Stimulated activated CD4-positive, alpha-beta T cell treated with anti-CD3 and anti-CD28 coated beads, Interleukin-12 subunit alpha, Interleukin-12 subunit beta, amount 100 ng/mL, for 4 hours (primary cell): ENCODE measurements at regions not wholly inside any gene's neighbourhood (a gene's known extent, or its start where the extent isn't known, plus 50 kb on each side); places are given as distances from the start of the nearest gene placed in this dataset.
"Not testable (repeated sequence)": the region's sequence is repeated elsewhere in the genome, so short reads cannot be mapped to it uniquely, and the experiment has no call there.

ENCODE experiments used
- DNase-seq: peaks from one replicate; pipeline ENCODE4 v3.0.0-alpha.2; 2020

- DNase-seq = no peak
Observed at GRCh38 chr12:68984796-68985573, 52.0 kb upstream of the CPM start.

DNA sequence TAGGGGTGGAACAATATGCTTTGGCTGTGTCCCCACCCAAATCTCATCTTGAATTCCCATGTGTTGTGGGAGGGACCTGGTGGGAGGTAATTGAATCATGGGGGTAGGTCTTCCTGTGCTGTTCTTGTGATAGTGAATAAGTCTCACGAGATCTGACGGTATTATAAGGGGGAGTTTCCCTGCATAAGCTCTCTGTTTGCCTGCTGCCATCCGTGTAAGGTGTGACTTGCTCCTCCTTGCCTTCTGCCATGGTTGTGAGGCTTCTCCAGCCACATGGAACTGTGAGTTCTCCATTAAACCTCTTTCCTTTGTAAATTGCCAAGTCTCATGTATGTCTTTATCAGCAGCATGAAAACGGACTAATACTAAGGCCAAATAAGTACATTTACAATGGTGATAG is 64.6 kb upstream of the CPM start:
- DNase-seq = not testable (repeated sequence)

- DNase-seq = no peak
Observed at GRCh38 chr12:68998041-68998440, 65.1 kb upstream of the CPM start.

DNA sequence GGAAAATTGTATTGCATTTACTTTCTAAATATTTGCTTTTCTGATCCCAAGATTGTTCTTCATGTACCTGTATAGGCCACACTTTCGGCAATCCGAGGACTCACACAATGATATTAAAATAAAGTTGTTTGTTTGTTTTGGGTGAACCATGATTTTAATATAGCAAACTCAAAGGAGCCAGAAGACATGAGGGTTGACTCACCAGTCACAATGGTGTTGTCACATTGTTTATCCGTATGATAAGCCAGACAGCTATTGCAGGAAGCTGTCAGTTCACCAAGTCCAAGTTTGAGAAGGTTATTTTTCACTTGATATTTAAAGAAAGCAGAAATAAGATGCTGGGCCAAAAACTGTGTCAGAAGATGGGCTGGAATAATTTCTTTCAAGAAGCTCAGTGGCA is 67.1 kb upstream of the CPM start:
- no peak for DNase-seq

DNA sequence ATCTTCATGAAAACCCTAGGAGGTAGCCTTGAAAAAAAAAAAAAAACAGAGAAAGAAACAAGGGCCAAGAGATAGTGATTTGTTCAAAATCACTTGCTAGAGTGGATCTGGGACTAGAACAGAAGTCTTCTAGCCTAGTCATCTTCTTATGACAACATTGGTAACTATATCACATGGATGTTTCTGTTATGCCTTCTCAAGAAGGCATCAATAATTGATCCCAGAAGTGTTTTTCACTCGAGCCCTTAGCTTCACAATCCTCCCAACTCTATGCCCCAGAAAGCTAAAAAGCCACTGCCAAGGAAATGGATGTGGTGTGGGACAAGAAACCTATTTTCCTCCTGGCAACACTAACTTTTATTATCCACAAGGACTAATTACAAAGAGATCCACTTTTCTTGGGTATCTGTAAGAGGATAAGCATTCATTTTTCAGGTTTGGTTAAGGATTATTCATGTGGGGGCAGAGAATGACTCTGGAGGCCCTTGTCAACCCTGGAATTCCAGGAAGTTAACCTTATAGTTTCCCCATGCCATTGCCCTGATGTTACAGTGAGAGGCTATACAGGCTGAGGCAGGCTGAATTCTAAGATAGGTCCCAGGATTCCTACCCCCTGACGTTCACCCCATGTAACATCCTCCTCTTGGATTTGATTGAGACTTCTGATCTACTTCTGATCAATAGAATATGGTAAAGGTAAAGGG is 67.7 kb upstream of the CPM start:
- DNase-seq = no peak

DNA sequence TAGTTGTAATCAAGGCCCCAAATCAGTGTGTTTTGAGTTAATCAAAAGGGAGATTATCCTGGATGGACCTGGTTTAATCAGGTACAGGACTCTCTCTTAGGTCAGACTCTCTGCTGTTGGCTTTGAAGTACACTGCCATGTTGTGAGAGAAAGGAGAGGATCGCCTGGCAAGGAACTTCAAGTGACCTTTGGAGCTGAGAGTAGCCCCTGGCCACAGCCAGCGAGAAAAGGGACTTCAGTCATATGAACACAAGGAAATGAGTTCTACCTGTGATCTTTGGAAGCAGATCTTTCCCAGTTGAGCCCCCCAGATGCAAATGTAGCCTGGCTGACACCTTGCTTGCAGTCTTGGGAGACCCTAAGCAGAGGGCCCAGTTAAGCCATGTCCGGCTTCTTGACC is 68.3 kb upstream of the CPM start:
- DNase-seq = no peak

DNA sequence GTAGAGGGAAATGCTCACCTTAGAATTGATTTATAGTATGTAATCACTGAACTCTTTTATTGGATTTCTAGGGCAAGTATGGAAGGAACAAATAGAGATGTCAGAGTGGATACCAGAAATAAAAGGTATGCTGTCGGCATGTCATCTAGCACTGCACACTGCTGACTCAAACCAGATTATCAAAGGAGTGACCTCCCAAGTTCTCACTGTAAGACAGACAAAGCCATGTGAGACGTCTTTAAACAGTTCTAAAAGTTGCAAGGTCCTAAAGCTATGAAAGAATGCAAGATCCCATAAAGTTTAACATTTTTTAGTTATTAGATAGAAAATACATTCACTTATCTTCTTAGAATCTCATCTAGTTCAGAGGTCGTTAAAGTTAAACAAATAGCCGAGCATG is 70.0 kb upstream of the CPM start:
- DNase-seq = no peak

- DNase-seq = no peak
Observed at GRCh38 chr12:69003991-69004390, 71.0 kb upstream of the CPM start.

DNA sequence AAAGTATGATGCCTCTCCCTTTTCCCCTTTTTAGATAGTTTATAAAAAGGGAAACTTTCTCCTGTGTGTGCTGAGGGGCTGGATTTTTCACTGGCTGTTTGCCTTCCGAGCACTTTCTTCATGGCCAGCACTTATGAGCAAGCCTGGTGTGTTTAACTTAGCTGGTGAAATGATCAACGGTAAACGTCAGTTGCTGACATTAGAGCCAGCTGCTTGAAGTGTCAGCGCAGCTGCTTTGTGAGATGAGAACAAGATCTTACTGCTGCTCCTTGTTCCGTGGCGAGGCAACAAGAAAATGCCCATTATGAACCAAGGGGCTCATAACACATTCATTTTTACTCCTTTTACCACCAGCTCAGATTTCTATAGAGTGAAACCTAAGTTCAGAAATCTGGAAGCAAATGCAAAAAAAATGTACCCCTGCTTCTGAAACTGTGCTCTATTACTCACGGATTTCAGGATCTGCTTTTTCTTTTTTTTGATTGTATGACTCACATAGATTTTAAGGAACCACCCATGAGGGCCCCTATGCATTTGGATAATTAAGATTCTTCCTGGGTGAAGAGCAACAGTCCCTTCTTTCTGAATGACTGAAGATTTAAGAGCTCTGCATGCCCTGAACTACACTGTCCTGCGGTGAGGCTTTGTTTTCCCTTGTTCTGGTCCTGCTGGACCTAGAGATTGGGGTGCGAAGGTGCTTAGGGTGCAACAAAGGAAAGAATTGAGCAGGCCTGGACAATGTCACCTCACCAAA is 74.3 kb upstream of the CPM start:
- DNase-seq = no peak

GRCh38 chr12:69007855-69008351 is 74.9 kb upstream of the CPM start:
- DNase-seq = no peak

DNA sequence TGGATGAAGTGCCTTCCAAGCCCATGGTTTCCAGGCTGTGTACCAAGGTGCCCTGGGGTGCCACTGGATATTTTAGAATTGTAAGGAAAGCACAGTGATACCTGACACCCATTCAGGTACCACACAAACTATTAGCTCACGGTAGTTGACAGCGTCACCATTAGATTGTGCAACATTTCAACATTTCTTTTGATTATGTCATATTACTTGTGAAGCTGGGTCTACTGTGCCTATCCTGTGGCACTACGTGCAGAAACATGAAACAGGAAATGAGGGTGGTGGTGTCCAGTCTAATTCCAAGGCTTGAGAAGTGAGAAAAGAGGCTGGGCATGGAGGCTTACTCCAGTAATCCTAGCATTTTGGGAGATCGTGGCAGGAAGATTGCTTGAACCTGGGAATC is 75.5 kb upstream of the CPM start:
- no peak for DNase-seq

- DNase-seq = no peak
Observed at GRCh38 chr12:69014047-69014446, 81.1 kb upstream of the CPM start.

DNA sequence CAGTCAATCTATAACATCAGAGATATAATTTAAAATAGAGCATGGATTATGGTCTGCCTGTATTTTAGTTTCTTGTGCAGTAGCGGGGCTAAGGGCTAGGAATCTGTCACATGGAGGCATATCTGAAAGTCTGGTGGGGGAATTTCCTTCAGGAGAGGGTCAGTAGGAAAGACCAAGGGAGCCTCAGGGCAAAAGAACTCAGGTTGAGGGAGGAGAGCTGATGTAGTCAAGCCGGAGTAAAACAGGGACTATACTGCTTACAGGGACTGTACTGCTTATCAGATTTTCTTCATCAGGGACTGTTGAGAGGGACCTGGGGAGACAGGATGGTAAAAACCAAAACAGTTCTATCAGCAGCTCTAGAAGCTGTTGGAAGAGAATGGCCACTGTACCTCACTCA is 82.0 kb upstream of the CPM start:
- no peak for DNase-seq

GRCh38 chr12:69015831-69016230 is 82.9 kb upstream of the CPM start:
- DNase-seq = no peak

DNA sequence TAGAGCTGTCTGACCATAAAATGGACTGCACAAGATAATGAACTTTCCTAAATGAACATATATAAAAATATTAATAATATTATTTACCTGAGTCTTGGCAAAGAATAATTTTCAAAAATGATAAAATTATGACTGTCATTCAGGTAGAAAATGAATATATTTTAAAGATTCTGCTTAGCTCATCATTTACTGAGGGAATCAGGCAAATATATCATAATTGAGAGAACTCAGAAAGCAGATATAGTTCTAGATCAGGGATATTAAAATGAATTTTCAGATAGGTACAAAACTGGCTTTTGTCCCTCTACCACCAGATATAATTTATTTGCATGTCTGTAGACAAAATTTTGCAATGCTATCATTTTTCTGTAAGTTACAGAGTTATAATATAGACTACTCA is 86.1 kb upstream of the CPM start:
- DNase-seq = no peak

DNA sequence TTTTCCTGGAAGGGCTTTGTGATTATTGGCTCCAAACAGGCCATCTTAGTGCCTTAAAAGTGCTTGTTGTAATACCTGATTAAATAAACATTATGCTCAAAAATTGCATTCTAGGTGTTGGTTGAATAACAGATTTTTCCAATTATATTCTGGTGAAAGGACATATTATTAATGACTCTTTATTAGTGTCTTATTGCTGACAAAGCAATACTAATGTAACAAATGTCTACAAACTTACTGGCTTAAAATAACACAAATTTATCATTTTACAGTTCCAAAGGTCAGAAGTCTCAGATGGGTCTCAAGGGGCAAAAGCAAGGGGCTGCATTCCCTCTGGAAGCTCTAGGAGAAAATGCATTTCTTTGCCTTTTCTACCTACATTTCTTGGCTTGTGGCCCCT is 86.9 kb upstream of the CPM start:
- no peak for DNase-seq

DNA sequence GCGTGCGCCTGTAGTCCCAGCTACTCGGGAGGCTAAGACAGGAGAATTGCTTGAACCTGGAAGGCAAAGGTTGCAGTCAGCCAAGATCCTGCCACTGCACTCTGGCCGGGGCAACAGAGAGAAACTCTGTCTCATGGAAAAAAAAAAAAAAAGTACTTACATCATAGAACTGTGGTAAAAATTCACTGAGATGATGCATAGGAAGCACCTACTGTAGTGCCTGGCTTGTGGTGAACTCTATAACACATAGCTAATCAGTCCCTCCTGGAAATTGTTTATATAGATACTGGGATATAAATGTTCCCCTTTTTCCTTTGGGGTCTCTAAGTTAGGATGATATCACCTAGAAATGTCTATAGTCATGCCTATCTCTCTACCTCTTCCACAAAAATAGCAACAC is 89.7 kb upstream of the CPM start:
- no peak for DNase-seq

- no peak for DNase-seq
Observed at GRCh38 chr12:69023840-69024239, 90.9 kb upstream of the CPM start.

- no peak for DNase-seq
Observed at GRCh38 chr12:69024413-69024812, 91.4 kb upstream of the CPM start.

GRCh38 chr12:69024907-69025306 is 91.9 kb upstream of the CPM start:
- no peak for DNase-seq

DNA sequence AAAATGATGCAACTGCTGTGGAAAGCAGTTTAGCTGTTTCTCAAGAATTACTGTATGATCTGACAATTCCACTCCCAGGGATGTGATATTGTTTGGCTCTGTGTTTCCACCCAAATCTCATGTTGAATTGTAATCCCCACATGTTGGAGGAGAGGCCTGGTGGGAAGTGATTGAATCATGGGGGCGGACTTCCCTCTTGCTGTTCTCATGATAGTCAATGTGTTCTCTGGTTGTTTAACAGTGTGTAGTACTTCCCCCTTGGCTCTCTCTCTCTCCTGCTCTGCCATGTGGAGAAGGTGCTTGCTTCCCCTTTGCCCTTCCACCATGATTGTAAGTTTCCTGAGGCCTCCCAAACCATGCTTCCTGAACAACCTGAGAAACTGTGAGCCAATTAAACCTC is 93.4 kb upstream of the CPM start:
- no peak for DNase-seq

- DNase-seq = no peak
Observed at GRCh38 chr12:69027411-69027881, 94.5 kb upstream of the CPM start.

DNA sequence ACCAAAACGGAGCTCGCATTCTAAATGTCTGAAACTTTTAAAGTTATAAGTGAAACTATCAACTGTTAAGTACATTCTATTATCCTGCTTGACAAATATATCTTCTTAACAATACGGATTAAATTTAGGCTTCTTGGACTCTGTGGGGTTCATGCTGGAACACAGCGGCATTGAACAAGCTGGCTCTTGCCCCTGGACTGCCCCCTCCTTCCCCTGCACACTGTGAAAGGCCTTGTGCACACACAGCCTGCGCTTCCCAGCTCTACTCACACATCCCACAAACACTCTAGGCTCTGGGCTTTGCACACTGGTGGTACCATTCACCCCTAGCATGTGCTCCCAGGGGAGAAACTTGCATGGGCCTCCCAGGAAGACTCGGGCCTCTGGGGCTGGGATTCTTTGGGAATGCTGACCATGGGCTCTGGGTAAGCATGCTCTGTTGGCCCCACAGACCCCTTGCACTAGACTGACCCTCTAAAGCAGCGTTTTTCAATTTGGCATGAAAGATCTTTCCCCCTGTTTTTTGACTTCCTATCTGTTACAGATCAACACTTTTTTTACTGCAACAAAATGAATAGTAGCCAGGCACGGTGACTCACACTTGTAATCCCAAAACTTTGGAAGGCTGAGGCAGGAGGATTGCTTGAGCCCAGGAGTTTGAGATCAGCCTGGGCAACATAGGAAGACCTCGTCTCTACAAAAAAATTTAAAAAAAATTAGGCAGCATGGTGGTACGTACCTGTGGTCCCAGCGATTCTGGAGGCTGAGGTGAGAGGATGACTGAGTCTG is 96.2 kb upstream of the CPM start:
- no peak for DNase-seq
